SW480 (cell line): ENCODE measurements at regions not wholly inside any gene's neighbourhood (a gene's known extent, or its start where the extent isn't known, plus 50 kb on each side); places are given as distances from the start of the nearest gene placed in this dataset.
"Not testable (repeated sequence)": the region's sequence is repeated elsewhere in the genome, so short reads cannot be mapped to it uniquely, and the experiment has no call there.

ENCODE experiments used
- DNase-seq: peaks from one replicate; pipeline ENCODE4 v3.0.0-alpha.2; 2016; ENCODE audit warnings: low spot score

DNA sequence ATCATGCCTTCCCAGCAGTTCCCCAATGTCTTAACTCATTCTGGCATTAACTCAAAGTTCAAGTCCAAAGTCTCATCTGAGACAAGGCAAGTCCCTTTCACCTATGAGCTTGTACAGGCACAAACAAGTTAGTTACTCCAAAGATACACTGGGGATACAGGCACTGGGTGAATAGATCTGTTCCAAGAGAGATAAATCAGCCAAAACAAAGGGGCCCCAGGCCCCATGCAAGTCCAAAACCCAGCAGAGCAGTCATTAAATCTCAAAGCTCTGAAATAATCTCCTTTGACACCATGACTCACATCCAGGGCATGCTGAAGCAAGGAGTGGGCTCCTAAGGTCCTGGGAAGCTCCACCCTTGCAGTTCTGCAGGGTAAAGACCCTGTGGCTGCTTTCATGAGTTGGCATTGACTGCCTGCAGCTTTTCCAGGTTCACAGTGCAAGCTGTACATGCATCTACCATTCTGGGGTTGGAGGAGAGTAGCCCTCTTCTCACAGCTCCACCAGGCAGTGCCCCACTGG lies 332.2 kb upstream of the KIF2B start:
- DNase-seq: no peak

GRCh38 chr17:53483704-53484103 lies 339.0 kb upstream of the KIF2B start:
- no peak for DNase-seq

GRCh38 chr17:53475002-53475401 lies 347.7 kb upstream of the KIF2B start:
- no peak for DNase-seq

DNA sequence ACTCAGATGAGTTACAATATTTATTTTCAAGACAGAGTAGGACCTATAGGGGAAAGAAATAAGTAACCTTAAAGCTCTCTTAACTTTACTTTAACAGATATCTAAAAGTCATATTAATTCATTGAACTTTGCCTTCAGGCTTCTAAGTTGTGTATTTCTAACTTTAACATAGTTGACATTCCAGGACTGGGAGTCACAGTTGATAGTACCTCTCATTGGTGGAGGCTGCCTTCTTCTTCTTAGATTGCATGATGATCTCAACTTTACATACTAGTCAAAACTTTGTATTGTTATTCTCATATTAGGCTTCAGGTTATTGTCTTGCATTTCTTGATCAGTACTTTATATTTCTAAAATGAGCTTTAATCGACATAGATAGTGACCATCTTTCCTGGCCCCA lies 350.1 kb upstream of the KIF2B start:
- DNase-seq: no peak

DNA sequence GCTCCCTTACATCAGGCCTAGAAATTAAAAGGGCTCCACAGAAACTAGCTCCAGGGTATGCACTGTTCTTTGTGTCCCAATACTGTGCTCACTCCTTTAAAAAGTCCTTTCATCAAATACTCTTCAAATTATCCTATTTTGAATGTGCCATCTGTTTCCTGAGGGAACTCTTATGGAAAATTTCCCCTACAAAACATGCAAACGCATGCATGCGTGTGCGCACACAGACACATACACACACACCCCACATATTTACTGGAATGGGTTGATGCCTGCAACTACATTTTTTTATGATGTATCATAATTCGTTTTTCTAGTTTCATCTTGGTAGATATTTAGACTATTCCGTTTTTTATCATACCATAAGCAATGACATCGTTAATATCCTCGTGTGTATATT lies 351.2 kb upstream of the KIF2B start:
- no peak for DNase-seq

DNA sequence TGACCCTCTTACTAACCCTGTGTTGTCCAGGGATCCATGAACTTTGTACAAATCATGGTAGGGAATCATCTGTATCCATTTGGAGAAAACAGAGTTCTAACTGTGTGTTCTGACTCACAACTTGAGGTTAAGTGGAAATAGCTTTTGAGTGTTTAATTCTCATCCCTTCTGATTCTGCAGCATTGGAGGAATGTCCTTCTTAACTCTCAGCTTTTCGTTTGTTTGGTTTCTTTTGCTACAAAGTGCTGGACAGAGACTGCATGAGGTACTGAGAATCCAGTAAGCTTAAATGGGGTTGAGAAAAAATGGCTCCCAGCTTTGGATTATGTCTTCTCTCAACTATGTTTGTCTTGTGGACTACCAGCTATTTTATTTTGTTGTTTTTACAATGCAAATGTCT lies 352.1 kb upstream of the KIF2B start:
- DNase-seq: no peak

DNA sequence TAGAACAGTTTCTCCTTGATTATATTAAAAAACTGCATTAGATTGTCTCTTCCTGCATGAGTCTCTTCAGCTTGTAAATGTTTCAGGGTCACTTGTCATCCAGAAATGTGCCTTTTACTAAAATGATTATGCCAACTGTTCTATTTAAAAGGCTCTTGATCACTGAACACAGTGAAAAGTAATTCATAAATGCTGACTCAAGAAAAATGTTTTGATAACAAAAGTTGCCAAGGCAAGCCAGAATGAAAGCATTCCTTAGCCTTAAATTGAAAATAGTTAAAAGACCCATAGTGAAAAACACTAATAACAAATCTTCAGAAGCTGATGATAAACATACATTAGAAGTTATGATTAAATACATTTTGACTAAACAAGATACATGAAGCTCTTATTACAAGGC lies 356.0 kb upstream of the KIF2B start:
- no peak for DNase-seq

DNA sequence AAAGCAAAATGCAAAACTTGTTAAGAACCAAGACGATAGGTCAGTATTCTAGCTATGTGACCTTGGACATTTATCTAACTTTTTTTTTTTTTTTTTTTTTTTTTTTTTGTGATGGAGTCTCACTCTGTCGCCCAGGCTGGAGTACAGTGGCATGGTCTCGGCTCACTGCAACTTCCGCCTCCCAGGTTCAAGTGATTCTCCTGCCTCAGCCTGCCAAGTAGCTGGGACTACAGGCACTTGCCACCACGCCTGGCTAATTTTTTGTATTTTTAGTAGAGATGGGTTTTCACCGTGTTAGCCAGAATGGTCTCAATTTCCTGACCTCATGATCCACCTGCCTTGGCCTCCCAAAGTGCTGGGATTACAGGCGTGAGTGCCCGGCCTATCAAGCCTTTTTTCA lies 358.3 kb upstream of the KIF2B start:
- not testable (repeated sequence) for DNase-seq

DNA sequence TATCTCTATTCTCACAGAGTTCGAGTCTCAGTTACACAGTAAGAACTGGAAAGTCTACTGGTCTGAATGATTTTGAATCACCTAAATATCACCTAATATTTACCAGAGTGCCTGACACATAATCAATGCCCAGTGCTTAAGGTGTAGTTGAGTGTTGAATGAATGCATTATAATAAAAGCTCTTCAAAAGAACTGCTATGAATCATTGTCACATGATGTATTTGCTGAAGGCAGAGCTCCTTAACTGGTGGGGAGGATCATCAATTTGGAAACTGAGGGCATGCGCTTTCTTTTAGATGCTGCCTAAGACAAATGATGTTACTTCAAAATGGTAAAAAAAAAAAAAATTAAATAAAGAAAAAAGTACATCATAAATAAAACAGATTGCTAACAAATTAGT lies 359.4 kb upstream of the KIF2B start:
- no peak for DNase-seq

DNA sequence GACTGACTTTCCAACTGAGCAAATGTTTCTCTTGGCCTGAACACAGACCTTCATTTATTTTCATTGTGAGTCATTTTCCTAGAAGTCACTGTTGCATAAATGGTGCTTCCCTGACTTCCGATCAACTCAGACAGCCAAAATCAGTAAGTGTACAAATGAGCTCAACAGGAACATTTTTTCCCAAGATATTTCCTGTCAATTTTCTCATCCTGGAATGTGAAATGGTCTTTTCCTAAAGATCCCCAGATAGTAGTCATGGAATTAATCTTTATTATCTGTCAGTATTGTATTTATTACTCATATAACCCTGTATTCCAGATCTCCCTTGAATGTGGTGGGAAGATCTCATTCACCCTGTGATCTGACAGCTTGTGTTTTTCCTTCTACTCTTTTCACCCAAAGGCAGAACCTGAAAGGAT lies 360.3 kb upstream of the KIF2B start:
- DNase-seq: no peak

DNA sequence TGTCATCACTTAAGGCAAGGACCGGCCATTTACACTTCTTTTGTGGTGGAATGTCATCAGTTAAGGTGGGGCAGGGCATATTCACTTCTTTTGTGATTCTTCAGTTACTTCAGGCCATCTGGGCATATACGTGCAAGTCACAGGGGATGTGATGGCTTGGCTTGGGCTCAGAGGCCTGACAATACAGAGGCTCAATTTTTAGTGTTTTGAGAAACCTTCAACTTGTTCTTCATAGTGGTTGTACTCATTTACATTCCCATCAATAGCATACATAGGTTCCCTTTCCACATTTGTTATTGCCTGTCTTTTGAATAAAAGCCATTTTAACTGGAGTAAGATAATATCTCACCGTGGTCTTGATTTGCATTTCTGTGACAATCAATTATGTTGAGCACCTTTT lies 366.8 kb upstream of the KIF2B start:
- DNase-seq: not testable (repeated sequence)

- no peak for DNase-seq
Measured at GRCh38 chr17:53454337-53454736, 368.4 kb upstream of the KIF2B start.

GRCh38 chr17:53449324-53449723 lies 373.4 kb upstream of the KIF2B start:
- no peak for DNase-seq

GRCh38 chr17:53428913-53429312 lies 393.8 kb upstream of the KIF2B start:
- DNase-seq: no peak

DNA sequence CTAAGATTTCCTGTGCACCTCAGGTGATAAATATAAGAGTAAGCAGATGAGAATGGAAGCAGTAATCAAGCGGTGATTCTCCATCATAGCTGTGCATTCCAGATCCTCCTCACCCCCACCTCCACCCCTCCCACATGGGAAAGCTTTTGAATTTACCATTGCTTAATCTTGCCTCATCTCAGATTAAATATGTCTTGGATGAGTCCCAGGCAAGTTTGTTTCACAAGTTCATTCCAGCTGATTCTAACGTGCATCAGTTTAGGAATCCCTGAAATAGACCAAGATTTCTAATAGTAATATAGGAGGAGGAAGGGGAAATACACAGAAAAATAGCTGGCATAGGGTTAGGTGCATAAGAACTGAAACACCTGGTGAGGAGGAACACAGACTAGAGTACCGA lies 396.2 kb upstream of the KIF2B start:
- no peak for DNase-seq

DNA sequence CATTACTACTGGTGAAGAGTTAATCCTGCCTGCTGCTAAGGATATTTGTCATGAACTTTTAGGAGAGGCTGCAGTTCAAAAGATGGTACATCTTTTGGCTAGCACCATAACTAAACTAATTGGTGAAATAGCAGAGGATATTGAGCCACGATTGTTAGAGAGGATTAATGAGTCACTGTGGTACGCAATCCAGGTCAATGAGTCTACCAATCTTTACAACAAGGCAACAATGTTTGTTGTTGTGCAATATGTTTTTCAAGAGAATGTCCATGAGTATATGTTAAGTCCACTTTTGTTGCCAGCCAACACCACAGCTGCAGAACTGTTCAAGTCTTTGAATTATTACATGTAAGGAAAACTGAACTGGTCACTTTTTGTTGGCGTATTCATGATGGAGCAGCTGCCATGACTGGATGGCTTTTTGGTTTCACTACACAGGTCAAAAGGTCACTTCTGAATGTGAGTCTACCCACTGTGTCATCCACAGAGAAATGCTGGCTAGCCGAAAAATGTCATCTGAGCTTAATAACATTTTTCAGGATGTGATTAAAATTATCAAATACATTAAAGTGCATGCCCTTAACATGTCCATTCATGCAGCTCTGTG lies 402.6 kb upstream of the KIF2B start:
- no peak for DNase-seq

GRCh38 chr17:53409588-53409987 lies 413.1 kb upstream of the KIF2B start:
- no peak for DNase-seq

GRCh38 chr17:53406907-53407306 lies 415.8 kb upstream of the KIF2B start:
- DNase-seq: no peak

DNA sequence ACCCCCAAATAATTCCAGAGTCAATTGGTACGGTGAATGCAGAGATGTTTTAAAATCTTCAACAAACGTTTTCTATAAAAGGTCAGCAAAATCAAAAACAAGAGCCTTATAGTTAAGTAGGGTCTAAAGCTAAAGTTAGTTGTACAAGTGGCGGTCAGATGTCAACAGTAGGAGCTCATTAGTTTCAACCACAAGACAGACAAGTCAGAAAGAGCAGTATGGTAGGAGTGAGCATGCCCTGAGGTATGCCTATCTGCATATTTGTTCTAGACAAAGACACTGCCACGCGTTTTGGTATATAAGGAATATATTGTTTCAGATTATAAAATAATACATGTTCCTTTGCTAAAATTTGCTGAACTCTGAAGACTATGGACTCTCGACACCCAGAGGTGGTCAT lies 431.5 kb upstream of the KIF2B start:
- no peak for DNase-seq

DNA sequence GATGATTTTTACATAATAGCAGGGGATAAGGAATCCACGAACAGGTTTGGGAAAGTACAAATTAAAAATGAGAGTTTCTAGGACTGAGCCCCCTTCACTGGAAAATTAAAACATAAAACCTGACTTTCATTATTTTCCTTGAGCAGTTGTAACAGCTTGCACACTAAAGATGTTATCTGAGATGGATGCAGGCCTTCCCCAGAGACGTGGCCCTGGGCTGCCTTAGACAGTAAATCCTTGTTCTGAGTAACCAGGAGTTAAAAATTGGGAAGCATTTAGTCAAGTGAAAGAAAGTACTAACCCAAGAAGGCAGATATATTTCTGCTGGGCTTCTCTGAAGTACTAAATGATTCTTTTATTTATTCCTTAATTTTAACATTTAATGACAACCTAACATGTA lies 432.2 kb upstream of the KIF2B start:
- no peak for DNase-seq

DNA sequence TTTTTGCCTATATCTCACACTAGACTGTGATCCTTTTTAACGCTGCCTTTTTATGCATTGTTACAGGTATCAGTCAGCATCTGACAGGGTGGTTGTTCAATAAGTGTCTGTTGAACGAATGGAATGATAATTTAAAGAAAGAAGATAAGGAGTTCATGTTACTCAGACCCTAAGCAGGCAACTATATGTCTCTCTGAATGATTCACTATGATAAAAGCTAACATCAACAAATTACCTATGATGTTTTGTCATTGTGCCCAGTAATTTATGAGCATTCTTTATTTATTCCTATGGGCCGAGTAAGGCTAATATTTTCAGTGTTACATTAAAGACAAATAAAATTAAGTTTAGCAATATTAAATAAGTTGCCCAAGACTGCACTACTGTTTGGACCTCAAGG lies 435.0 kb upstream of the KIF2B start:
- no peak for DNase-seq

GRCh38 chr17:53353919-53354351 lies 468.8 kb upstream of the KIF2B start:
- no peak for DNase-seq

DNA sequence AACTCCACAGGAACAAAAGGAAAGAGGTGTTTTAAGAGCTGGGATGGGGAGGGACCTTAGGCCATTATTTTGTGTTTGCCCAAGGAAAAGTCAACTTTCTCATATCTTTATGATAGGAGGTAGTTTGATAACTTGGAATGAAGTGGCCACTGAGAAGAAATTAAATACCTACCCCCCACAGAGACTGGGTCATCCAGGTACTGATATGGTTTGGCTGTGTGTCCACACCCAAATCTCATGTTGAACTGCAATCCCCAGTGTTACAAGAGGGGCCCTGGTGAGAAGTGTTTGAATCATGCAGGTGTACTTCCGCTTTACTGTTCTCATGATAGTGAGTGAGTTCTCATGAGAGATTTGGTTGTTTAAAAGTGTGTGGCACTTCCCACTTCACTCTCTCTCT lies 477.9 kb upstream of the KIF2B start:
- DNase-seq: no peak

GRCh38 chr17:53336281-53336680 lies 486.4 kb upstream of the KIF2B start:
- no peak for DNase-seq

DNA sequence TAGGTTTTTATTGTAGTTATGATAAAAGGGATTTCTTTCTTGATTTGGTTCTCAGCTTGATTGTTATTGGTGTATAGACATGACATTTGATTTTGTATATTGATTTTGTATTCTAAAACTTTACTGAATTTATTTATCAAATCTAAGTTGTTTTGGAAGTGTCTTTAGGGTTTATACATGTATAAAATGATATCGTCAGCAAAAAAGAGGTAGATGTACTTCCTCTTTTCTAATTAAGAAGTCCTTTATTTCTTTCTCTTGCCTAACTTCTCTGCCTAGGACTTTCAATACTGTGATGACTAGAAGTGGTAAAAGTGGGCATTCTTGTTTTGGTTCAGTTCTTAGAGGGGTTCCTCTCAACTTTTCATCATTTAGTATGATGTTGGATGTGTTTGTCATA lies 487.3 kb upstream of the KIF2B start:
- DNase-seq: no peak
